ENCODE measurements at regions not wholly inside any gene's neighbourhood (a gene's known extent, or its start where the extent isn't known, plus 50 kb on each side); places are given as distances from the start of the nearest gene placed in this dataset.

- DNase-seq (ENCODE audit: extremely low spot score) = no peak
- no peak for TF ChIP-seq CTCF (IDR thresholded peaks at IDR 0.05; ENCODE audit: control extremely low read depth, extremely low read depth, low read depth, missing control alignments)
- CTCF ChIA-PET = interaction anchor here (1.1 kb wide), 1 partner anchor 9 kb away, joined by 3 read pairs; no protein-coding TSS in a partner anchor
- POLR2A ChIA-PET = no interaction called here
These were observed 226.0 kb downstream of the KLF13 start for GRCh38 chr15:31552482-31553099.

- POLR2A ChIA-PET = no interaction called here
- CTCF ChIA-PET = no interaction called here
- TF ChIP-seq CTCF (IDR thresholded peaks at IDR 0.05; ENCODE audit: control extremely low read depth, extremely low read depth, low read depth, missing control alignments) = no peak
- DNase-seq (ENCODE audit: extremely low spot score) = no peak
These were observed 227.6 kb downstream of the KLF13 start for GRCh38 chr15:31554261-31554660.

- CTCF ChIA-PET = no interaction called here
- POLR2A ChIA-PET = no interaction called here
- no peak for TF ChIP-seq CTCF (IDR thresholded peaks at IDR 0.05; ENCODE audit: control extremely low read depth, extremely low read depth, low read depth, missing control alignments)
- DNase-seq (ENCODE audit: extremely low spot score) = no peak
These were observed 228.4 kb downstream of the KLF13 start for GRCh38 chr15:31555022-31555421.

- CTCF ChIA-PET = no interaction called here
- DNase-seq (ENCODE audit: extremely low spot score) = no peak
- POLR2A ChIA-PET = no interaction called here
- TF ChIP-seq CTCF (IDR thresholded peaks at IDR 0.05; ENCODE audit: control extremely low read depth, extremely low read depth, low read depth, missing control alignments) = no peak
These were observed 230.0 kb downstream of the KLF13 start for GRCh38 chr15:31556494-31557150.

GRCh38 chr15:31557899-31558298 is 231.3 kb downstream of the KLF13 start:
- ChIA-PET CTCF (interaction anchor here (1.3 kb wide), 1 partner anchor 11 kb away, joined by 3 read pairs; no protein-coding TSS in a partner anchor), POLR2A (no interaction called here)
- no peak for DNase-seq (ENCODE audit: extremely low spot score)
- TF ChIP-seq CTCF (IDR thresholded peaks at IDR 0.05; ENCODE audit: control extremely low read depth, extremely low read depth, low read depth, missing control alignments) = no peak

- CTCF ChIA-PET = interaction anchor here (1.3 kb wide), 1 partner anchor 10 kb away, joined by 3 read pairs; no protein-coding TSS in a partner anchor
- TF ChIP-seq CTCF (IDR thresholded peaks at IDR 0.05; ENCODE audit: control extremely low read depth, extremely low read depth, low read depth, missing control alignments) = no peak
- no peak for DNase-seq (ENCODE audit: extremely low spot score)
- POLR2A ChIA-PET = no interaction called here
These were observed 232.2 kb downstream of the KLF13 start for GRCh38 chr15:31558840-31559239.

Measured in GM10248 (cell line).